Mucosa of descending colon (tissue), 3 donors: ENCODE measurements at regions not wholly inside any gene's neighbourhood (a gene's known extent, or its start where the extent isn't known, plus 50 kb on each side); places are given as distances from the start of the nearest gene placed in this dataset.

Experiments
- ATAC-seq: fragments of 200-7000 bp; cut with Tn5 transposase; one replicate; pipeline ENCODE4 v1.9.1; 2020; ENCODE audit warnings: mild to moderate bottlenecking, moderate library complexity
- DNase-seq, 3 donors: peaks; one replicate each; pipeline ENCODE4 v3.0.0-alpha.2; 2020
- H3K36me3 ChIP-seq: fragments of 200-600 bp; one replicate; pipeline ENCODE4 v1.8.0; 2021; ENCODE audit warnings: low read depth, mild to moderate bottlenecking
- H3K4me1 ChIP-seq: fragments of 200-600 bp; one replicate; pipeline ENCODE4 v1.8.0; 2021; ENCODE audit warnings: low read depth, mild to moderate bottlenecking
- H3K4me3 ChIP-seq: fragments of 200-600 bp; one replicate; pipeline ENCODE4 v1.8.0; 2021; ENCODE audit warnings: mild to moderate bottlenecking
- H3K9me3 ChIP-seq: fragments of 200-600 bp; one replicate; pipeline ENCODE4 v1.8.0; 2021; ENCODE audit warnings: mild to moderate bottlenecking
- CTCF ChIP-seq: fragments of 200-600 bp; IDR thresholded peaks from one replicate; pipeline ENCODE4 v1.8.0; 2022; ENCODE audit warnings: antibody characterized with exemption, mild to moderate bottlenecking
- intact Hi-C, 2 donors: fragments of 100-400 bp; cut with DNase I in 1 of 2; cut with micrococcal nuclease in 1 of 2; formaldehyde crosslinking; loops; one replicate each; pipeline versions ENCODE4 v1.11.0 to v1.11.1; 2022; cut with DNase I, micrococcal nuclease
- donor health status: DM: no; HTN: no; CAD: no; lungs with moderate emphysema.
- donor health status: DM: no; HTN: no; CAD: no.
- donor health status: DM: no; HTN: yes; CAD: no.

DNA sequence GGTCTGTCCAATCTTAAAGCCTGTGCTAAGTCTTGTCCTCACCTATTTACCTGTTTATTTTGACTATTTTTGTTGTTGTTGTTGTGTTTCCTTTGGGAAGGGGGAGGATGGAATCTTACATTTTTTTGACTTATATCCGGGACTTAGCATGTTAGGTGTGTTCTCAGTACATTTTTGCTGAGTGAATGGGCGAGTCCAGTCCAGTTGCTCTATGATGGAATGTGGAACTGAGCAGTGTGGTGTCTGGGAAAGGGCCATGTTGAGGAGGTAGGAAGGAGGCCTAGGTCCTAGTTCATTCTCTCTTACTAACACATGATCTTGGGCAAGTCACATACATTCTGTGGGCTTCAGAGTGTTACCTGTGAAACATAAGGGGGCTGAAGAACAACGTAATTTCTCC lies 80.9 kb upstream of the SLC38A2 start:
- intact Hi-C loops, result no loop called here
- no peak for TF ChIP-seq CTCF
- DNase-seq (no peak), ATAC-seq (no peak)
- Histone ChIP-seq H3K4me3 (no peak overlapping the region), H3K9me3 (no peaks in the 10 kb centered on the region), H3K4me1 (peaks cover 7% of the 10 kb centered on the region), H3K36me3 (no peaks in the 10 kb centered on the region)

DNA sequence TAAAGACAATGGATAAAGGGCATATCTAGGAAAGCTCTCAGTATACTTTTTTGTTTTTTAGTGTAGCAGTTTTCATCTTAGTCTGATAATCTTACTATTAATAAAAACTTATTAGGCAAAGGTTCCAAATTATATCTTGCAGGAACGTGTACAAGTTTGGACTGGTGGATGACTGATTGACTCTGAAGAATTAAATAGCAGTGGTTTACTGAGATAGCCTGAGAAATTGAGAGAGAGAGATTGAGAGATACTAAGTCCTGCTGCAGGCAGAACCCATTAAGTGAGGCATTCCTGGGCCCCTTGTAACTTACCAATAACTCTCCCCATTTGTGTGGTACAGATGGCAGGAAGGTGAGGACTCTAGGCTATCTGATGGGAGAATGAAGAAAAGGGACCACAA lies 80.2 kb upstream of the SLC38A2 start:
- ATAC-seq, result no peak
- no peak for DNase-seq
- no peak for TF ChIP-seq CTCF
- no peaks in the 10 kb centered on the region for H3K36me3 ChIP-seq
- intact Hi-C loops, result no loop called here
- peaks cover 7% of the 10 kb centered on the region for H3K4me1 ChIP-seq
- H3K4me3 ChIP-seq, result no peak overlapping the region
- H3K9me3 ChIP-seq, result no peaks in the 10 kb centered on the region

DNA sequence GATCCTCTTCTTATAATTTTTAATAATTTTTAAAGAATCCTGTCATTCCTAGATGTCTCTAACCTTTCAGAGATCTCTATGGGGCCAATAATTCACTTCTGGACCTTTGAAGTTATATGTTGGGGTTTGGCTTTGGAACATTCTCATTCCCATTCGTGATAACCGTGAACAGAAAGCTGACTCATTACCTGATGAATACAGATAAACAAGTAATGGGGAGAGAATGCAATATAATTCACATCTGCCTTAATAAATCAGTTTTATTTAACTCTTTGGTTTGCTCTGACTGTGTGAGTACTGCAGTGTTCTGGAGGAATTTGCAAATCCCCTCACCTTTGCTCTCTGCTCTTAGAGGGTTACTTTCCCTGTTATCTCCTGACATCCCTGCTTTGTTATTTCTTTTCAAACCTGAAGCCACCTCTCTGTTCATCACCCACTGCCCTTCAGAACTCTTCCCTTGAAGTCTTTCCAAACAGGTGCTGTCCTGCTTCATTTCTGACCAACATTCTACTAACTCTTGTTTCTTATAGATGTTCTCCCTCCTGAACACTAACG lies 79.6 kb upstream of the SLC38A2 start:
- intact Hi-C loops, result no loop called here
- H3K4me3 ChIP-seq, result no peak overlapping the region
- TF ChIP-seq CTCF, result no peak
- H3K36me3 ChIP-seq, result no peaks in the 10 kb centered on the region
- peaks cover 7% of the 10 kb centered on the region for H3K4me1 ChIP-seq
- no peaks in the 10 kb centered on the region for H3K9me3 ChIP-seq
- DNase-seq (no peak), ATAC-seq (no peak)

DNA sequence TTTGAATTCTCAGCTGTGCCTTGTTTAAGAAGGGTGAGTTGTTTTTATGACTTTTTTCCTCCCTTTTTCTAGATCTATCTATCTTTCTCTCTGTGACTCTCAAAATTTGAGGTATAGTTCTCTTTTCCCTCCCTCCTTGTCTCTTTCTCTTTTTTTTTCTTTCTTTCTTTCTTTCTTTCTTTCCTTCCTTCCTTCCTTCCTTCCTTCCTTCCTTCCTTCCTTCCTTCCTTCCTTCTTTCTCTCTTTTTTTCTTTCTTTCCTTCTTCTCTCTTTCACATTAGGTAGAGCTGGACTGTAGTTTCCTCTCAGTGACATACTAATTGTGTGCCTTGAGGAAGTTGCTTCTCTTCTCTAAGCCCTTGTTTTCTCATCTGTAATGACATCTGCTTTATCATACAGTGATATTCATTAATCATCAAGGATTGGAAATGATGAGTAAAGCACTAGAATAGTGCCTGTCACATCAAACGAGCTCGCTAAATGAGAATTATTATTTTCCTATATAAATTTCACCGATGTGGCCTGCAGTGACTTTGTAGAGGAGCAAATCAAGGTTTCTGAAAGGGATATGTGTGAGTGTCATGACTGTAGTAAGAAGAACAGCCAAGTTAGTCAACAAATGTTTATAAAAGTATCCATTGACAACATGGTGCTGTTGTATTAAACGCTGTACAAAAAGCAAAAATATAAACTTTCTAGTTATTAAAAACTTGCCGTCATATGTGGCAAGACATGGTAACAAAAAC lies 78.9 kb upstream of the SLC38A2 start:
- Histone ChIP-seq H3K4me3 (no peak overlapping the region), H3K36me3 (no peaks in the 10 kb centered on the region), H3K4me1 (peaks cover 7% of the 10 kb centered on the region), H3K9me3 (no peaks in the 10 kb centered on the region)
- DNase-seq (no peak), ATAC-seq (no peak)
- no peak for TF ChIP-seq CTCF
- intact Hi-C loops, result no loop called here

DNA sequence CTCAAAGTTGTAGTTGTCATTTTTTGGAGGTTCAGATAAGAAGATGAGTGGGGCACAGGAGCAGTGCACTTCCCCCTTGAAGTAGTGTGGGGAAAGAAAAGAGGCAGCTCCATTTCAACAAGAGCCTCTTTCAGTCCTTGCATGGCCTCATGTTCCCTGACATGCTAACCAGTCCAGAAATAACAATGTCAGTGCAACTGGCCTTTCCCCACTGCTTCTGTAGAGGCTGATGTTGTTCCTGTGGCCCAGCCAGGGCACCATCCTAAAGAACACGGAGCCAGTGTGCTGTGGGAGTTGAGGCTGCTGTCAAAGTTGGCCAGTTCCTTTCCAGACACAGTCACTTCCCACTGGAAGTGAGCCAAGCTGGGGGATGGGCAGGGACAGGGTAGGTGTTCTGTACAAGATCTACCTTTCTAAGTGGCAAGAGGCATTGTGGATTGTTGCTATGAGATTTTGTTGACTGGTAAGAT lies 77.7 kb upstream of the SLC38A2 start:
- Histone ChIP-seq H3K4me1 (peaks cover 7% of the 10 kb centered on the region), H3K36me3 (no peaks in the 10 kb centered on the region), H3K9me3 (no peaks in the 10 kb centered on the region), H3K4me3 (no peak overlapping the region)
- intact Hi-C loops, result no loop called here
- ATAC-seq (peak; percentile 91), DNase-seq (peak; percentile 71 to 85 (median 82))
- TF ChIP-seq CTCF, result no peak
